ENCODE measurements at regions not wholly inside any gene's neighbourhood (a gene's known extent, or its start where the extent isn't known, plus 50 kb on each side); places are given as distances from the start of the nearest gene placed in this dataset.

GRCh38 chr3:175932586-175932985 lies 1073.5 kb downstream of the NAALADL2 start:
- TF ChIP-seq CTCF (IDR thresholded peaks at IDR 0.05; ENCODE audit: low read depth, low read length, missing control alignments): no peak
- no peak overlapping the region for H3K4me3 ChIP-seq (ENCODE audit: low read depth, low read length)
- no peak for DNase-seq (ENCODE audit: low read depth)

GRCh38 chr3:175919133-175919532 lies 1060.0 kb downstream of the NAALADL2 start:
- no peak for DNase-seq (ENCODE audit: low read depth)
- TF ChIP-seq CTCF (IDR thresholded peaks at IDR 0.05; ENCODE audit: low read depth, low read length, missing control alignments): no peak
- H3K4me3 ChIP-seq (ENCODE audit: low read depth, low read length): no peak overlapping the region

- no peak for TF ChIP-seq CTCF (IDR thresholded peaks at IDR 0.05; ENCODE audit: low read depth, low read length, missing control alignments)
- no peak for DNase-seq (ENCODE audit: low read depth)
- no peak overlapping the region for H3K4me3 ChIP-seq (ENCODE audit: low read depth, low read length)
Observed at GRCh38 chr3:175916191-175916934, 1057.2 kb downstream of the NAALADL2 start.

GRCh38 chr3:175914785-175915184 lies 1055.7 kb downstream of the NAALADL2 start:
- no peak for TF ChIP-seq CTCF (IDR thresholded peaks at IDR 0.05; ENCODE audit: low read depth, low read length, missing control alignments)
- no peak for DNase-seq (ENCODE audit: low read depth)
- no peak overlapping the region for H3K4me3 ChIP-seq (ENCODE audit: low read depth, low read length)

GRCh38 chr3:175913286-175913685 lies 1054.2 kb downstream of the NAALADL2 start:
- H3K4me3 ChIP-seq (ENCODE audit: low read depth, low read length): no peak overlapping the region
- TF ChIP-seq CTCF (IDR thresholded peaks at IDR 0.05; ENCODE audit: low read depth, low read length, missing control alignments): no peak
- no peak for DNase-seq (ENCODE audit: low read depth)

GRCh38 chr3:175911937-175912336 lies 1052.8 kb downstream of the NAALADL2 start:
- DNase-seq (ENCODE audit: low read depth): no peak
- no peak for TF ChIP-seq CTCF (IDR thresholded peaks at IDR 0.05; ENCODE audit: low read depth, low read length, missing control alignments)

GRCh38 chr3:175902226-175902625 lies 1043.1 kb downstream of the NAALADL2 start:
- H3K4me3 ChIP-seq (ENCODE audit: low read depth, low read length): no peak overlapping the region
- TF ChIP-seq CTCF (IDR thresholded peaks at IDR 0.05; ENCODE audit: low read depth, low read length, missing control alignments): no peak
- DNase-seq (ENCODE audit: low read depth): no peak

More at GRCh38 chr3:175911937-175912336, 1052.8 kb downstream of the NAALADL2 start:
- no peak overlapping the region for H3K4me3 ChIP-seq (ENCODE audit: low read depth, low read length)

All from GM12864 (cell line).